ENCODE measurements at regions not wholly inside any gene's neighbourhood (a gene's known extent, or its start where the extent isn't known, plus 50 kb on each side); places are given as distances from the start of the nearest gene placed in this dataset.

- CTCF ChIA-PET (ENCODE audit: low intra/inter-chr PET ratio, low total read pairs), result no interaction called here
- no TSS peak for BruUV-seq (replicated peaks)
- Histone ChIP-seq H3K79me2 (ENCODE audit: insufficient read depth, low read length) (no peaks in the 10 kb centered on the region), H3K27ac (ENCODE audit: extremely low read length, insufficient read depth, low read length) (no peak overlapping the region), H3K9me3 (ENCODE audit: low read length) (no peaks in the 10 kb centered on the region), H3K4me1 (ENCODE audit: insufficient read depth, low read length) (no peaks in the 10 kb centered on the region), H3K4me2 (ENCODE audit: low read depth, low read length) (no peak overlapping the region), H3K9ac (ENCODE audit: insufficient read depth, low read depth, low read length) (no peak overlapping the region), H4K20me1 (ENCODE audit: insufficient read depth, low read length) (no peaks in the 10 kb centered on the region), H3K27me3 (ENCODE audit: control insufficient read depth in 1 of 2, insufficient read depth in 2 of 2, low read length in 2 of 2) (no peaks in the 10 kb centered on the region), H3K4me3 (replicated peaks in 1 of 3; ENCODE audit: insufficient read depth in 1 of 3, low read depth in 2 of 3, low read length in 3 of 3) (no peak overlapping the region), H2AFZ (ENCODE audit: low read length) (no peak overlapping the region), H3K36me3 (replicated peaks in 1 of 2; ENCODE audit: control insufficient read depth in 1 of 2, insufficient read depth in 2 of 2, low read length in 2 of 2) (no peaks in the 10 kb centered on the region)
- intact Hi-C loops (cut with micrococcal nuclease; ENCODE audit: unreplicated experiment) (no loop called here), in situ Hi-C loops (cut with HindIII; ENCODE audit: extremely low pct_ligation_motif_present, low pct_unique_long_range_greater_than_20kb) (no loop called here)
- TF ChIP-seq MAFK (conservative IDR thresholded peaks at IDR 0.05 in 1 of 2, IDR thresholded peaks at IDR 0.05 in 1 of 2; ENCODE audit: low read length in 2 of 2) (no peak), NFKBIZ (CRISPR knock-in tag; IDR thresholded peaks at IDR 0.05) (no peak), ZNF75D (CRISPR knock-in tag; IDR thresholded peaks at IDR 0.05; ENCODE audit: borderline replicate concordance) (no peak), PCBP1 (IDR thresholded peaks at IDR 0.05; ENCODE audit: borderline replicate concordance, low read depth, low read length) (no peak), KDM1A (CRISPR knock-in tag; IDR thresholded peaks at IDR 0.05) (no peak), ZNF382 (CRISPR knock-in tag; IDR thresholded peaks at IDR 0.05; ENCODE audit: borderline replicate concordance) (no peak), ZNF441 (CRISPR knock-in tag; IDR thresholded peaks at IDR 0.05; ENCODE audit: borderline replicate concordance) (no peak), MEF2D (CRISPR knock-in tag; IDR thresholded peaks at IDR 0.05) (no peak), ZNF513 (CRISPR knock-in tag; conservative IDR thresholded peaks at IDR 0.05) (no peak), ARID4A (CRISPR knock-in tag; IDR thresholded peaks at IDR 0.05; ENCODE audit: borderline replicate concordance) (no peak)
- 6% methylated on average over 6 of the region's 6 CpGs for WGBS (ENCODE audit: low lambda C conversion rate)
- ATAC-seq (no peak), DNase-seq (ENCODE audit: low spot score) (no peak), FAIRE-seq (no peak)
- POLR2A ChIA-PET, result no interaction called here
These were observed 120.6 kb downstream of the MMUT start for GRCh38 chr6:49342410-49342809.
